Suppressor macrophage treated with lipopolysaccharide for 4 hours (primary cell): ENCODE measurements at regions not wholly inside any gene's neighbourhood (a gene's known extent, or its start where the extent isn't known, plus 50 kb on each side); places are given as distances from the start of the nearest gene placed in this dataset.
"Not testable (repeated sequence)": the region's sequence is repeated elsewhere in the genome, so short reads cannot be mapped to it uniquely, and the experiment has no call there.

Experiments used
- DNase-seq: peaks from one replicate; pipeline ENCODE4 v3.0.0-alpha.2; 2020

DNA sequence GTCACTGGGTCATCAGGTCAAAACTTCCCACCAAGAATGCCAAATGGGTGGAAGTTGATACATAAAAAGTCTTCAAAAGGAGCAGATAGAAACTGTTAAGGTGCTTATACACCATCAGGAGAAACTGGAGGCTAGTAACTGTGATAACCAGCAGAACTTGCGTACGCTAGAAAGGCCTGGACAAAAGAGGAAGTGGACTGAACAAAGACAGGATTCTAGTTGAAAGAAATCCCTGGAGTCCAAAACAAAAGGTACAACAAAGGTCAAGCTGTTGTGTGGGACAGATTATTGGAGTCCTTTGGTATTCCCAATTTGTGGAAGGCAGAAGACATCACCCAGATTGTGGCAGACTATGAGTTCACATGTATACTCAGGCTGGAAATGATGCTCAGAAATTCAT is 215.8 kb upstream of the PBX1 start:
- DNase-seq, result no peak

DNA sequence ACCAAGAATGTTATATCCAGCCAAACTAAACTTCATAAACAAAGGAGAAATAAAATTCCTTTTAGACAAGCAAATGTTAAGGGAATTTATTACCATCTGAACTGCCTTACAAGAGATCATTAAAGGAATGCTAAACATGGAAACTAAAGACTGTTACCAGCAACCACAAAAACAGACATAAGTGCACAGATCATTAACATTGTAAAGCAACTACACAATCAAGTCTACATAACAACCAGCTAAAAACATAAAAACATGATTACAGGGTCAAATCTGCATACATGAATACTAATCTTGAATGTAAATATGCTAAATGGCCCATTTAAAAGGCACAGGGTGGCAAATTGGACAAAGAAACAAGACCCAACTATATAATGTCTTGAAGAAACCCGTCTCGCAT is 211.0 kb upstream of the PBX1 start:
- no peak for DNase-seq

DNA sequence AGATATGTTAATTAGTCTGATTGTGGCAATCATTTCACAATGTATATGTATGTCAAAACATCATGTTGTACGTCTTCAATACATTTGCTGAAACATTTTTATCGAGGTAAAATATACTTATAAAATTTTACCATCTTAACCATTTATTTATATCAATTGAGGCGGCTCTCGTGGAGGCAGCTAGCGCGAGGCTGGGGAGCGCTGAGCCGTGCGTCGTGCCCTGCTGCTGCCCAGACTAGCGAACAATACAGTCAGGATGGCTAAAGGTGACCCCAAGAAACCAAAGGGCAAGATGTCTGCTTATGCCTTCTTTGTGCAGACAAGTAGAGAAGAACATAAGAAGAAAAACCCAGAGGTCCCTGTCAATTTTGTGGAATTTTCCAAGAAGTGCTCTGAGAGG is 202.5 kb upstream of the PBX1 start:
- no peak for DNase-seq

DNA sequence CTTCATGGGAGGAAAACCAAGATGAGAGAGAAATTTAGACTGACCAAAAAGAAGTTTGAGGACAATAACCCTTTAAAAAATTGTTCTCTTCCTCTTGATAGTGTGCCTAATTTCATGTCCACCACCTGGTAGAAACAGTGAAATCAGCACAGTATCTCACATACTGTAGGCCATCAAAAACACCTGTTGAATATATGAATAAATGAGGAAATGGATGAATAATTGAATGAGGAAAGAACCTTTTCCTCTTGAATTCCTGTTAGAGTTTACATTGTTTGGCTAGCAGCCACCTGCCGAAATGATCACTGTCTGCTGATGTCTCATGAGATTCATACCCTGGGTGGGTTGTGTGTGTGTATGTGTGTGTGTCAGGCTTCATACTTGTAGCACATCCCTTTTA is 198.7 kb upstream of the PBX1 start:
- no peak for DNase-seq

DNA sequence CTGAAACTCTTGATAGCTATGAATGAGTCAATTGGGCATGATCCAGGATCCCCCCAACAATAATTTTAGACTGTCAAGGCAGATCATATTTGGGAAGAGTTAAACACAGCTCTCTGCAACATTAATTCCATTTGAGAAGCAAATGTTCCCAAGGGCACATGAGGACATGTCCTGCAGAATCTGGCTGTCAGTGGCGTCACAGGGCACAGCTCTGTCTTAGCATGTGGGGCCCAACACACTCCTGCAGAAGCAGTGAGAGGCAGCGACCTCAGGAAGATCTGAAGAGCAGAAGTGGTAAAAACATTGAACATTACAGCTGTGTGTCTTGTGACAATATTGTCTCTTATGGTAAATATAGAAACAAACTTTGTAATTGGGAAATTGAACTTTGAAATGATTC is 197.1 kb upstream of the PBX1 start:
- no peak for DNase-seq

DNA sequence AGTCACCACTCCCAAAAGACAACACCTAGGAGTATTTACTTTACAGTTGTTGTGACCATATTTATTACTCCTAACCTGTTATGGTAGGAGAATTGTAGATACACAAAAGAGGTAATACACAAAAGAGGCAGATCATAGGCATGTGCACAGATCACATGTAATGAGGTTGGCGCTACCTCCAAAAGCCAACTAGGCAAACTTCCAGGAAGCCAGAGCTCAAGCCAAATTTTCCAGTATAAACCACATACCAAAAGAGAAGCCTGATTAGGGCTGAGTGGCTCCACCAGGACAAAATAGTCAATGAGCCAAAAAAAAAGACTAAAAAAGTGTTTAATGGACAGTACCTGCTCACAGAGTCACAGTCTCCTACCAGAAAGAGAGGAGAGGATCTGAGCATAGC is 195.0 kb upstream of the PBX1 start:
- DNase-seq, result no peak

DNA sequence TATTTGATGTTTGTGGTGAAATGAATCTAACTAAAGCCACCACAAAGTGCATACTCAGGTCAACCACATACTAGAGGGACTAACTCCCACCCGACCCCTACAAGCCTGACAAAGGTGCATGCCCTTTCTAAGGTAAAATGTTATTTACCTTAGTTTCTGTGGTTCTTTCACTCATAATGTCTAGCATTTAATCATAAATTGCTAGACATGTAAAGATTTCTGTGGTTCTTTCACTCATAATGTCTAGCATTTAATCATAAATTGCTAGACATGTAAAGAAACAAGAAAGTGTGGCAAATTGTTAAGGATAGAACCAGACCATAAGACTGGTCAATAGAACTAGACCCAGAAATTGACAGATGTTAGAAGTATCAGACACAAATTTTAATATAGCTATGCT is 193.0 kb upstream of the PBX1 start:
- DNase-seq, result no peak

DNA sequence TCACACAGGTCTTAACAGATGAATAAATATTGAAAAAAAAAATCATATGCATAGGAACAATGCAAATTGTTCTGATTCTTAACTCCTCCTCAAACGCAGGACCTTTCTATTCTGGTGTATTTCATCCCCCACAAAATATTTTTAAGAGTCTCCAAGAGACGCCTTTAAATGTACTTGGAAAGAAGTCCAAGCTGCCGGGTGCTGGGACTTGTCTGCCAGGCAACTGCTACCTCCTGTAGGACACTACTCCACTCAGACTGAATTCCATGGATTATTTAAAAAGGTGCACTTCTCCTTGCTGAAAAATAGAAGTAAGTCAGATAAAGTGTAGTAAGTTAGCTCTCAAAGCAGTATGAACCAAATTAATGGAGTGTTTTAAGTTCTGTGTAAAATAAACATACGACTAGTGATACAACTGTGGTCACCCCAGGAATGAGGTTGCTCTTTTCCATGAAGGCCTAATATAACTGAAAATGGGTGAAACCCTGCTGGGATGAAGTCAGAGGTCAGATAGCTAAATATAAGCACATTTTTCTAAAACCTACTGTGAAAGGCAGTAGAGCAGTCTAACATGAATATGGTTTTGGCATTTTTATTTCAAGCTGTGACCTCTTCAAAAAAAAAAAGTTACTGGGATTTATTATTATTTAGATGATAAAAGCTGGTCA is 189.2 kb upstream of the PBX1 start:
- no peak for DNase-seq

DNA sequence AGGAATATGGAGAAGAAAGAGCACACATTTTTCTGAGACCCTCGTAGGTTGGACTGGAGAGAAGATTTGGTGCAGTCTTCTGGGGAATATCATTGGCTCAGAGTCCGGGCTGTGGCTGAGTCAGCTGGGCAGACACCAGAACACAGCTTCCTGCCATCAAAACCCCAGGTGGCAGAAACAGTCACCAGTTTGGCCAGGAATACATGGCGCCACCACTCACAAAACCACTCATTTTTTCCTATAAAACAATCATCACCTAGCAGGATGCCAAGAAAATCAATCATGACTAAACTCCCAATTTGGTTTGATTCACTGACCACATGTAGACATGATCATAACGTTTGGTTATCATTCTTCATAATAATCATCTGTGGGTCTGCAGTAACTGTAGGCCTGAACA is 178.1 kb upstream of the PBX1 start:
- no peak for DNase-seq

DNA sequence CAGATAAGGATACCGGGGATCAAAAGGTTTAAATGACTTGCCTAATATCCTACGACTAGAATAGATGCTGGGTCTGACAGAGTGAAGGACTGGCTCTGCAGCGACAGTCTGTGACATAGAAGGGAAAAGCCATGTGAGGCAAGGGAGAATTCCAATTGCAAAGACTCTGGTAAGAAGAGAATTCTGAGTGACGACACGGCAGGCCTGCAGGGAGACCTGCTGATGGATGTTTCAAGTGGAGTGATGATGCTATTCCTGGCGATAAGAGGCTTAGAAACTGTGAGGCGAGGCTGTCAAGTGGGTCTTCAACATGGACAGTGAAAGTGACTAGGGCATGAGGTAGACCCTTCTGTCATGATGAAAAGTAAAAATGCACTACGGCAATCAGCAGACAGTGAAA is 176.6 kb upstream of the PBX1 start:
- no peak for DNase-seq

DNA sequence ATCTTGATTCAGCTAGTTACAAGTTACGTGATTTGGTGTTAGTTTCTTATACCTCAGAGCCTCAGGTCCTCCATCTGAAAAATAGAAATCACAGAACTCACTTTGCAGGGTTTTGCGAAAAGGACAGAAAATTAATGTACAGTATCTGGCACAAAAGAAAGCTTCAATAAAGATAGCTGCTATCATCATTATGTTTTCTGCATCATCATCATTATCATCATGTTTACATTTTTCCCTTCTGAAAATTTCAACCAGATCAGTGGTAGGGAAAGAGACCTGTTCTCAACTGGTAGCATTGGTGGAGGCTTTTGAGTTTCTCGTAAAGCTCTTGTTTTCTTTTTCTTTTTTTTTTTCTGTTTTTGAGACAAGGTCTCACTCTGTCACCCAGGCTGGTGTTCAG is 174.7 kb upstream of the PBX1 start:
- no peak for DNase-seq

DNA sequence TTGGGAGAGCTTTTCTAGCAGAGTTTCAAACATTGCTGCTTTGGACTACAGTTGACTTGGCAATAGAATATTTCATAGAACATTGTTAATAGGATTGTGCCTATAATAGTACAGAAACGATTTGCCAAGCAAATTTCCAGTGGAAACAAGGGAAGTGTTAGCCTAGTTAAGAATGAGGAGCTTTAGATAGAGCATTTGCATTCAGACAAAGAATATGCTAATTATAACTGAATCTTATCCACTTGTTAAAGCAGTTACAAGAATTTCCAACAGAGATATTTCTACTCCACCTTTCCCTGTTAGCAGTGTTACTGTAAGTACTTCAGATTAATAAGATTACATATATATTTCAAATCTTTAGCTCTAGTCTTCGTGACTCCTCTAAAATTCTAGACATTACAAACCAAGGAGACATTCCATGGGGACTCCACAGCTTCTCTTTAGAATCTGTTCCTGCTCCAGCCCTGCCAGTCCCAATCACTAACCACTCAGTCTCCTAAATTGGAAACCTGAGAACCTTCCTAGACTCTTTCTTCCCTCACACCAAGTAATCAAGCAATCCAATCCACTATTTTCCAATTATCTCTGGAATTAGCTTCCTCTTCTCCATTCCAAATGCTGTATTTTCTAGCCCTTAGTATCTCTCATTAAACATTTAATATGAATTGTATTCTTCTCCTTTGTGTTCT is 141.8 kb upstream of the PBX1 start:
- no peak for DNase-seq

DNA sequence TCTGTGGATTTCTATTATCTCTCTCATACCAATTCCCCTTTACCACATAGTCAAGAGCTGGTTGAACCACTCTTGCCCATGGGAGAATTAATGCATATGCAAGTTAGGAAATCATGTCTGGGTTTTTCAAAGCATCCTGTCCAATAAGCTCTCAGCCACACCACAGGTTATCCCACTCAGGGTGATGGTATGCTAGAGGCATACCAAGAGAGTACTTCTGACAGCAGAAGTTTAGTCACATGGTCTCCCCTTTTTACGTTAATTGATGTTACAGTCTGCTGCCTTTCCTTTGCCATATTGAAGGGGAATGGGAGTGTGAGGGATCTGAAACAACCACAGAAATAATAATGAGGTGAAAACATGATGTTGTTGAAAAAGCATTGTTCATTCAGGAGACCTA is 135.8 kb upstream of the PBX1 start:
- no peak for DNase-seq

DNA sequence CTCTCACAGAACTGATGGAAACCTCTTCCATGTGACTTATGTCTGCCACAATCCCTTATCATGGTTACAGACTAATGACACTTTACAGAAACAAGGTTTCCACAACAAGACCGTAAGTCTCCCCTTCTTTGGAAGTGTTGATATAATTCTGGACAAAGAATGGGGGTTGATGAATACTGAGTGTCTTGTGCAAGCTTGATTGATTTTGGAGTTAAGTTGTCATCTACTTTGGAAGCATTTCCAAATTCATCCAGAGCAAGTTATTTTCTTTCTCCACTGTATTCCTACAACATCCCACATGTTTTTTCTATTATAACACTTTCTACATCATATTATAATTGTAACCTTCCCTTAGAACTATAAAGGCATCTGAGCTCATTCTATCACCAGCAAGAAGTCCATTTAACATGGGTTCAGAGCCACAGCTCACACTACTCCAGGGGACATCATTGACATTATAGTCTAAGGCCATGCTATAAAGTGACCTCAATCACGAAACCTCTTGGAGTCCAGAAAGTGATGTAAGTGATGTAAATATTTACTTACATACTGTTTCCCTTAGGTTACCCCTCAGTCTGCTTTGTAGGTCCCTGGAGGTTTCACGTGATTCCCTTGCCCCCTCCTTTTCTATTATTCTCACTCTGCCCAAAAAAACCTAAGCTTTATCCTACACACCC is 125.7 kb upstream of the PBX1 start:
- DNase-seq, result no peak

DNA sequence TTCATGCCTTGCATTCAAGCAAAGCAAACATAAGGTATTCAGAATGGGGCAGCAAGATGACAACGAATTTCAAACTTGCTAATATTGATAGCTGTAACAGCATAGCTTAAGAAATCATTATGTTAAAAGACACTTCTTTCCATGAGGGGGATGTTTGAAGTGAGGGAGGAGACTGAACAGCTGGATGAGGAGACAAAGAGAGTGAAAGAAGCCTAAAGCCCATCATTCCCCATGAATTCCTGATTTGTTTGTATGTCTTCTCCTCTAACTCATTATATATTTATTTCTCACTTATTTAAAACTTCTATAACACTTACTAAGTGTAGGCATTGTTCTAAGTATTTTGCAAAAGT is 125.2 kb upstream of the PBX1 start:
- no peak for DNase-seq

DNA sequence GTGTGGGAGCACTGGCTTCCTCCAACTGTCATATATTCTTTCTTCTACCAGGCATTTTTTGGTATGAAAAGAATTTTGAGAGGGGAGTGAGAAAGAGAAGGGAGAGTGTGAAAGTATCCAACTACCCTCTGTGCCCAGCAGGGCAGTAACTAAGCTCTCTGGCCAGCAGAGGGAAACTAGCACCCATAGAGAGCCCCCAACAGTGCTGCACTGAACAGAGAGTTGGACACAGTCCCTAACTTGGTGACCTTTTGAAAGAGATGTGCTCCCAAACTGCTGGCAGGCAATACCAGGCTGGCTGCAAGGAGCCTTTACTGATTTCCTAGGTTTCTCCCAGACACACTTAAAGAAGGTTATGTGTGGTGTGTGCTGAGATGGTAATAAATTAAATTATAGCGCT is 118.8 kb upstream of the PBX1 start:
- DNase-seq, result no peak

DNA sequence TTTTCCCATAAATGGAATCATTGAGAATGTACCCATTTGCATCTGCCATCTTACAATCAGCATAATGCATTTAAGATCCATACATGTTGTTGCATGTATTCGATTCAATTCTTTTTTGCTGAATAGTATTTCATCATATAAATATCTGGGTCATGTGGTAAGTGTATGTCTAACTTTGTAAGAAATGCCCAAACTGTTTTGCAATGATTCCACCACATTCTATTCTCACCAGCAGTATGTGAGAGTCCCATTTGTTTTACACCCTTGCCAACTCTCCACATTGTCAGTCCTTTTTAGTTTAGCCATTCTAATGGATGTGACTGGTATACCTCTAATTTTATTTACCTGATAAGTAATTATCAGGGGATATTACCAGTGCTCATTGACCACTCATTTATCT is 115.8 kb upstream of the PBX1 start:
- no peak for DNase-seq

DNA sequence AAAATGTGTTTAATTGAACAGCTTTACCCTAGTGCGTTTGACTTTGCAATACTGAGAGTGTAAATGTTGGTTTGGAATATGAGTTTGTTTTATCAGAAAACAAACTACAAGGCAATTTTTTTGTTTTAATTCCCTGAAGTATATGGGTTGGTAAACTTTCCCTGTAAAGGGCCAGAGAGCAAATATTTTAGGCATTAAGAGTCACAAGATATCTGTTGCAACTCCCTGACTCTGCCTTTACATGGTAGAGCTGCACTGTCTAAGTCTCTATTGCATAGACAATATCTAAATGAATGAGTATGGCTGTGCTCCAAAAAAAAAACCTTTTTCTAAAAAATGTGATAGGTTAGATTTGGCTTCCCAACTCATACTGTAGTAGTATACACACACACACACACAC is 115.1 kb upstream of the PBX1 start:
- no peak for DNase-seq

DNA sequence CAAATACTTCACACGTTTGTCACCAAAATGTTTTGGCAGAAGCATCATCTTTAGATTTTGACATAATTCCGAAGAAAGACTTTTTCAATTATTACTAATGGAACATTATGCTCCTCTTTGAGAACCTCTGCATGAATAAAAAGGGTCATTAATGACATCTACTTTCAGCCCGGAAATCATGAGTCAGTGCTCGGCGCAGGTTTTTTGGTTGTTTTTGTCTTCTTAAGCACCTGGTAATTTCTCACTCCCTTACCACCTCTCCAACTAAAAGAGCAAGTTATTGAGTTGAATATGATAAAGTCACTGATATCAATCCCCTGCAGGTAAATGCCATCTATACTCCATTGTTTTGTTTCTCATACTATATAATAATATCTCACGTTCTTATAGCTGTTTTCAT is 113.0 kb upstream of the PBX1 start:
- DNase-seq, result no peak

DNA sequence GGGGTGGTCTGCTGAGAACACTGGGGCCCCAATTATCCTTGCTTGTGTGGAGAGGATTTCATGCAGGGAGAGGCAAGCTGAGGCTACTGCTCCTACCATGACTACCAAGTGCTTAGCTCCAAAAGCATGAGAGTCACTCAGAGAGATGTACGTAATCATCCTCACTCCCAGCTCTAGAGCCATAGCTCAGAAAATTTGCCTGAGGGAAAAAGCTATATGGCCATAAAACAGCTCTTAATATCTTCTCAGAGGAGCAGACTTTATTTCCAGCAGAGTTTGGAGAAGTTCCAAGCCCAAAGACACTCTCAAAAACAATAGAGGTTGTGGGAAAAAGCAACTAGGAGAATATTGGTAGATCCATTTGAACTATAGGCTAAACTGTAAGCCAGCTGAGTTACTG is 106.4 kb upstream of the PBX1 start:
- no peak for DNase-seq

DNA sequence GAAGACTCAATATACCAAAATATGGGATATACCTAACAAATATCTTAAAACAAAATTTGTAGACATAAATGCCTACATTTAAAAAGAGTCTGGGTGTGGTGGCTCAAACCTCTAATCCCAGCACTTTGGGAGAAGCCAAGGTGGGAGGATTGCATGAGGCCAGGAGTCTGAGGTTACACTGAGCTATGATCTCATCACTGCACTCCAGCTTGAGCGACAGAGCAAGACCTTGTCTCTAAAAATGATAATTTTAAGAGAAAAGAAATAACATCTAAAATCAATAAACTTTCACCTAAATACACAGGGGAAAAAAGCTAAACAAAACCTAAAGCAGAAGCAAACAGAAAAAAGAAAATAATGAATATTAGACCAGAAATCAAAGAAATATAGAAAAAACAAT is 102.7 kb upstream of the PBX1 start:
- DNase-seq, result no peak

DNA sequence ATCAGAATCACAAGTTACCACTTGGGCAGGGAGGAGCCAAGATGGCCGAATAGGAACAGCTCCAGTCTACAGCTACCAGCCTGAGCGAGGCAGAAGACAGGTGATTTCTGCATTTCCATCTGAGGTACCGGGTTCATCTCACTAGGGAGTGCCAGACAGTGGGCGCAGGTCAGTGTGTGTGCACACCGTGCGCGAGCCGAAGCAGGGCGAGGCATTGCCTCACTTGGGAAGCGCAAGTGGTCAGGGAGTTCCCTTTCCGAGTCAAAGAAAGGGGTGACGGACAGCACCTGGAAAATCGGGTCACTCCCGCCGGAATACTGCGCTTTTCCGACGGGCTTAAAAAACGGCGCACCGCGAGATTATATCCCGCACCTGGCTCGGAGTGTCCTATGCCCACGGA is 99.8 kb upstream of the PBX1 start:
- DNase-seq, result not testable (repeated sequence)

DNA sequence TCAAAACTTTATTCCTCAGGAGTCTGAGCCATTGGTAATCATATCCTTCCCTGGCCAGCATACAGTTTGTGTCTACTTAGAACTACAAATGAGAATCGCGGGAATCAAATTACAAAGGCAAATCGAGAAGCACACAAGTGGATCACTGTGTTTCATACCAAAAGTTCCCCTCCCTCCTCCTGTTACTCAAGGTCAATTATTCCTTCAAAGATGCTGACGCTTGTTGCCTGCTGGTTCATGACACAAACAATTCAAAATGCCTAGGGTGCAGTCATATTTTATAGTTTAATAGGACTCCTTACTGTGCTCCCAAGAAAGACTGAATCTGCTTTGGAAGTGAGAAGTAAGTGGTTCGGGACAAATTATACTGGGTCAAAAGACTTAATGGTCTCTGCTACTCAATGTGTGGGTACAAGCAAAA is 93.0 kb upstream of the PBX1 start:
- no peak for DNase-seq

DNA sequence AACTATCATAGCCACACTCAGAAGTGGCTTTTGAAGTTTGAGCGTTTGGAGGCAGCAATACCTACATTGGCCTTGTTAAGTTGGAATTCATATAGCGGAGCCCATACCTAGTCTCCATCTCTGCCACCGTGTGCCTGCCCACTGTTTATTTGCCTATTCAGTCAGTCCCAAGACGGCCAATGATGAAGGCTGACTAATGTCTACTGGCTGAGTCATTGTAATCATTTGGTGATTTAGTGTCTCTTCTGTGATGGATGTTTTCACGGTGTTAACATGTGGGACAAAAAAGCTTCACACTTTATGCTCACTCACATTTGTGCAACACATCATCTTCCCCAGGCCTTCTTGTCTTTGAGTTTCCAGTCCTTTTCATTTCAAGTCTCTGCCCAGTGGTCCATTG is 92.6 kb upstream of the PBX1 start:
- no peak for DNase-seq

DNA sequence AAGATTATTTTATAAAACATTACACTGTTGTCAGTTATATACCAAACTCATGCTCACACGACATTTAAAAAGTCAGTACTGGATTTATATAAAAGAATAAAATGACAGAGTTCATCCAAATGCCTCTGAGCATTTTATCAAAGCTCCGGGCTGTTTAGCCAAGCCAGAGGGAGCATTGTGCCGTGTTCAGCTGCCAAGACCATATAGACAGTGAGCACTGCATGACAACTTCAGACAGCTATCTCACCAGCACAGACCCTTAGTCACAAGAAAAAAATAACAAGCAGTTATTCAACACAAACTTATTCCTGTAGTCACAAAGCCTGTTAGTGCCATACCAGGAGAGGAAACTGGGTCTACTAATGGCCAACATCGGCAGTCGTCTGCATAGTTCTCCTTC is 88.0 kb upstream of the PBX1 start:
- no peak for DNase-seq
